ENCODE measurements at regions not wholly inside any gene's neighbourhood (a gene's known extent, or its start where the extent isn't known, plus 50 kb on each side); places are given as distances from the start of the nearest gene placed in this dataset.

DNA sequence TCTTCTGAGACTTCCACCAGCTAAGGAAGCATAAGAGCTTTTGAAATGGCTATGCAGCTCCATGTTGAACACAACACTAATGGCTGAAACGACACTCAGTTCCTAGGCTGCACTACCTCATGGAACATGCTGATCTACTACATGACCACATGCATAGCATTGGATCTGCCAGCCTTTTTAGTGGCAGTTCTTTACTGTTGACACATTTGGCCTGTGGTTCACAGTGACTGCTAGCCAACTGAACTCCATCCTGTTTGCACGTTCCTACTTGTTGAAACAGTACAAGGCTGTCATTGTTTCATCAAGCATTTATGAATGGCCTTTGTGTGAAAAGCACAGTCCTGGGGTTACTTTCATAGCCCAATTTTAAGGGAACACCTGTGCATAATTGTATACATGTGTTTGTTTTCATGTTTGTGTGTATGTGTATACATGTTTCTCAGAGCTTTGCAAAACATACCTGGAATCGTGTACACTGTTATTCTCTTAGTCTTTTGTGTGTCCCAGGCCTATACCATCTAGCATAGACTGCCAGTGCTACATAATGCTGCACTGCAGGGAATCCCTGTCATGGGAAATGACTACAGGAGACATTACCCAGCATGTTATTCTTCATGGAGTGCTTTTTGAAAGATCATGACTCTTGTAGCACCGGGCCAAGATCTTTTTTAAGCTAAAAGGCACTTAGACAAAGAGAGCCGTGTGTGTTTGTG, 179.6 kb upstream of the ESRRG start:
- DNase-seq (ENCODE audit: insufficient read length, low spot score) (no peak), FAIRE-seq (no peak)

GRCh38 chr1:216900116-216900620, 176.9 kb upstream of the ESRRG start:
- FAIRE-seq (no peak), DNase-seq (ENCODE audit: insufficient read length, low spot score) (no peak)

DNA sequence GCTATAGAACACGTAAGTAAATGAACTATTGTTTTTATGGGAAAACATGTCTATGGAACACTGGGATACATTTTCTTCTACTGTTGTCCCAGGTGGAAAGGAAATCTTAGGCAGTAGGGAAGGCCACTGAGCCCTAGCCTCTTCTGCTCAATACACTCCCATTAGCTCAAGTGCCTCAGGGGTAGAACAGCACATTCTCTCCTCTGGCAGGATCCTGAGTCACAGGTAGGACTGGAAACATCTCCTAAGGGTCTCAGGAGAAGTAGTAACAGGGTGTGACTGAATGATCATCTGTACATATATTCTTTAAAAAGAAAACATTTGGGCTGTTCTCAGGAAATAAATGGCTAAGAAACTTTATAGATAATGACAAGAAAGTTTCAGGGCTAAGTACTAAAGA, 175.6 kb upstream of the ESRRG start:
- no peak for DNase-seq (ENCODE audit: insufficient read length, low spot score)
- no peak for FAIRE-seq

- DNase-seq (ENCODE audit: insufficient read length, low spot score) (no peak), FAIRE-seq (no peak)
Measured at GRCh38 chr1:216896146-216896545, 172.9 kb upstream of the ESRRG start.

DNA sequence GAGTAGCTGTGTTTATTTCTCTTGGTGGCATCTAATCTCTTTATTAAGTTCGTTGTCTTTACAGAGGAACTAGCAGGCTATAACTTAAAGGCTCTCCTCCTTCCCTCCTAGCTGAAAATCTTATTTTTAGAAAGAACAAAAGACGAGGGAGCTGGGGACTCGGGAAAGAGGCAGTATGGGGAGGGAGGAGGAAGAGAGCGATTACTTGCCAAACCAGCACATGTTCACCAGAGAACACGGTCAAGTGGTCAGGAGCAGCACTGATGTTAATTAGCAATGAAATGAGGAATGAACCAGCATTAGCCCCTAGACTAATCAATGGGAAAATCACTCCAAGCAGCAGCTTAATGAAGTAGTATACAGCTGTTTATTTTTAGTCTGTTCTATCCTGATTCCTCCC, 171.3 kb upstream of the ESRRG start:
- no peak for FAIRE-seq

GRCh38 chr1:216892581-216893160, 169.4 kb upstream of the ESRRG start:
- FAIRE-seq, result no peak
- no peak for DNase-seq (ENCODE audit: insufficient read length, low spot score)

More for the DNA sequence above, 171.3 kb upstream of the ESRRG start:
- no peak for DNase-seq (ENCODE audit: insufficient read length, low spot score)

DNA sequence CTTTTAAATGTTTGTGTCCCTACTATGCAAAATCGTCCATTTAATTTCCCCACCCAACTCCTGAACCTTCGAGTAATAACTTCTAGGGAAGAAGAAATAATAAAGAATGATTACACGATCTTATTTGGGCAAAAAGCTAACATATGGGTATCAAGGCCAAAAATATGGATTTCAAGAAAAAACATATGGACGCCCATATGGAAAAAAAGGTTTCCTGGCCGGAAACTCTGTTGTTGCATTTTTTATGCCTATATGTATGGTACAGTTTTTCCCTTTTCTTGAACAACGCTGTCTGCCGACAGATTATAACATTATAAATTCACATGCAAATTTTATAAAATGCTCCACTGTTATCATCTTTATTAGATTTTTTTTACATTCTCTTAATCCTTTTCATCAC, 167.6 kb upstream of the ESRRG start:
- FAIRE-seq, result no peak
- no peak for DNase-seq (ENCODE audit: insufficient read length, low spot score)

DNA sequence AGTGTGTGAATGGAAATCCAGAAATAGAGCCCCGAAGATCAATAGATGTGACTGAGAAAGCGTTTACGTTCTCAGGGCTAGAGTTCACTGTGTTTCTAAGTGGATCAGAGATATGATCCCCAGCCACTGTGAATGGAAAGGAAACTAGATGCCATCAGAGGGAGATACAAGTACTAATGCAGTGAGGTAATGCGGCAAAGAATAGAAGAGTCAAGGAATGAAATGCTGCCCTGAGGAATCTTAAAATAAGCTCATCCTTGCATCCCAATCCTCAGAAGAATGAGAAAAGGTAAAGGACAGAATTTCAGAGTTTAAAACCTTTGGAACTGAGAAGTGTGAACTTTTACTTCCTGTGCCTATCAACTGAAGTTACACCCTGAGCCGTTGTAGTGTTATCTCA, 165.5 kb upstream of the ESRRG start:
- FAIRE-seq, result no peak
- DNase-seq (ENCODE audit: insufficient read length, low spot score), result no peak

GRCh38 chr1:216887032-216887431, 163.8 kb upstream of the ESRRG start:
- no peak for DNase-seq (ENCODE audit: insufficient read length, low spot score)
- no peak for FAIRE-seq

DNA sequence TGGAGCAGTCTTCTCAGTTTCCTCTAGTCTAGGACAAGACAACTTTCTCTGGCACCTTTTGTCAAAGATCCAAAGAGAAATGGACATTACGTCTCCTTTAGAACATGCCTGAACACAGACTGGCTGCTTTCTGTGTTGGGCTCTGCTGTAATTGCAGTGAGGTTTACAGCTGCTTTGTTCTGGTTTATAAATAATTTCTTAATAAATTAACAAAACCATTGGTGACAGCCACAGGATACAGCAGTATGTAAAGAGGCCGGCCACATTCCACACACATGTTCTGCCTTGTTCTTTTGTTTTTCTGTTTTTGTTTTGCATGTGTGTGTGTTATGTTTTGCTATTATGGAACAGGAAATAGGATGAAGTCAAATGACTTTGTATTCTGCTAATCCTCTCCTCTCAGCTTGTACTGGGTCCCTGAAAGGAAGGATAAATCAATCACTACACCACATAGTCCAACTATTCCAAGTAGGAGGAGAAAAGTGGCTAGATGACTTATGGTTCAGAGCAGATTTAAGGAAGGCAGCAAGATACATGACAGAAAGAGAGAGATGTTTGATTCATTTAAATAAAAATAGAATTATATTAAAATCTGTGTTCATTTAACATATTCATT, 161.5 kb upstream of the ESRRG start:
- DNase-seq (ENCODE audit: insufficient read length, low spot score) (no peak), FAIRE-seq (no peak)

DNA sequence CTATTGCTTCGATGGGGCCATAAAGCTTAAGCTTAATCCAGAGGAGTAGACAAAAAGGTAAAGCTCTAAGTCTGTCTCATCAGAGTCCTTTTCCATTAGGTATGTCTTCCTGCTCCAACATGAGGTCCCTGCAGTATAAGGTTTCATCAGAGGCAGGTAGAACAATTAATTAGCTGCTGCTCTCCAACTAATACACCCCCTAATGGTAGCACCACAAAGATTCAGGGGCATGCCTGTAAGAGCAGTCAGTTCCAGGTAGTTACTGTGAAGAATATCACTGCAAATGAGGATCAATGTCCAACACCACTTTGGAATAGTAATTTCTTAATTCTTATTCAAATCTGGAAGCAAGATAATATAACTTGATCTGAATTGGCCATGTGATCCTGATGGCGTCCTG, 160.3 kb upstream of the ESRRG start:
- no peak for DNase-seq (ENCODE audit: insufficient read length, low spot score)
- FAIRE-seq, result no peak

DNA sequence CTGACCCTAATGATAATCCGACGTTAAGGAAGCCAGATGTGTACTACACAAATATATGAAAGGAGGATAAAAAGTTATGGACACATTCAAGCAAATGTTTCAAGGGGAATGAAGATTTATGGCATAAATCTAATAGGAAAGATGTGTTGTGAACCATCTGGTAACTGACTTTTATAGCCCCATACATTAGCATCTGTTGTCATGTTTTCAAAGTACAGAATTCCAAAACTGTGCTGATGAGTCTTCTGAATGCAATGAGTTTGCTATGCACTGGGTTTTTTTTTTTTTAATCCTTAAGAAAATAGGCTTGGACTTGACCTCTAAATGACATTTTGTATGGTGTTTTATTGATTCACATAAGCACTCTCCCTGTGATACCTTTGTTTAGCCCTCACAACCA, 158.5 kb upstream of the ESRRG start:
- FAIRE-seq (no peak), DNase-seq (ENCODE audit: insufficient read length, low spot score) (no peak)

DNA sequence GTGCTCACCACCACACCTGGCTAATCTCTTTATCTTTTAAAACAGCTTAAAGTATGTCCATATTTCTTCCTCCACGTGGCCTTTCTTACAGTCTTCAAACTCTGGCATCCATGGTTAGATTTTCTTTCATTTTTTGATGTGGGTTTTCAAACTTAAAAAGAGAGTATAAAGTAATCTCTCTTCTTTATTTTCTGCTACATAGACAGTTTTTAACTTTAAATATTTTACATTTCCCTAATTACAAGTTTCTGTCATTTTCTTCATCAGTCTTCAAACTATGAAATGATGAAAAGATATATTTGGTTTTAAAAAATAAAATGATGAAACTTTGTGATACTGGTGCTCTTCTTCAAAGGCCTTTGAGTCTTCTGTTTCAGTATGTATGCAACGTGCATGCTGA, 143.5 kb upstream of the ESRRG start:
- DNase-seq (ENCODE audit: insufficient read length, low spot score) (no peak), FAIRE-seq (no peak)

DNA sequence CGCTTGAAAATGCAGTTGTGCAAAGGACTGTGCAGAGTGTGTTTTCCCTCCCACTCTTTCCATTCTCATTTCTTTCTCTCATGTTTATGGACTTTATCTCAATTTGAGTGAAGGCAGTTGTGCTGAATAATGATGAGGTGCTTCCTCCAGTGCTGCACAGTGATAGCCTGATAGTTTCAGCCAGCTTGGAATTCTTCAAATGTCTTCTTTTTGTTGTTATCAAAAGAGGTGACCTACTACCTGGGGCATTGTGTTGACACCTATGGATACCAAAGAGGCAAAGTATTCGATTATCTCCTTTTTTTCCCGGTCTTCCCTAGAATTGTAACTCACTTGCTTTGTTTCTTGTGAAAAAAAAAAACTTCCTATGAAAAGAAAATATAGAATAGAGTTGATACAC, 132.6 kb upstream of the ESRRG start:
- FAIRE-seq (no peak), DNase-seq (ENCODE audit: insufficient read length, low spot score) (no peak)

- DNase-seq (ENCODE audit: insufficient read length, low spot score) (no peak), FAIRE-seq (no peak)
Measured at GRCh38 chr1:216854836-216855484, 131.7 kb upstream of the ESRRG start.

DNA sequence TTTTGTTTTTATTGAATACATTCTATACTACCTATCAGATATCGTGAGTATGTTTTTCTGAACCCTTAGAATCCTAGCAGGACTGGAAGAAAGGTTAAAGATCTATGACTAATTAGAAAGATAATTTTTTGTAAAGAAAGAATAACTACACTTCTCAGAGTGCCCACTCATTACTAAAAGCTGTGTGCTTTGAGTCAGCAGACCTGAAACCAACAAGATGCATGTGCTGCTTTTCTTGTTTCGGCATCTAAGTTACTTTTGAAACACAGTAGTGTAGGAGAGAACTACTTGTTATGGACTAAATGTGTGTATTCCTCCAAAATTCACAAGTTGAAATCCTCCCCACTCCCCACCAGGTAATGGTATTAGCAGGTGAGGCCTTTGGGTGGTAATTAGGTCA, 127.8 kb upstream of the ESRRG start:
- no peak for FAIRE-seq
- no peak for DNase-seq (ENCODE audit: insufficient read length, low spot score)

- no peak for DNase-seq (ENCODE audit: insufficient read length, low spot score)
- FAIRE-seq, result no peak
Measured at GRCh38 chr1:216849146-216849545, 125.9 kb upstream of the ESRRG start.

GRCh38 chr1:216847397-216848036, 124.3 kb upstream of the ESRRG start:
- DNase-seq (ENCODE audit: insufficient read length, low spot score) (no peak), FAIRE-seq (no peak)

DNA sequence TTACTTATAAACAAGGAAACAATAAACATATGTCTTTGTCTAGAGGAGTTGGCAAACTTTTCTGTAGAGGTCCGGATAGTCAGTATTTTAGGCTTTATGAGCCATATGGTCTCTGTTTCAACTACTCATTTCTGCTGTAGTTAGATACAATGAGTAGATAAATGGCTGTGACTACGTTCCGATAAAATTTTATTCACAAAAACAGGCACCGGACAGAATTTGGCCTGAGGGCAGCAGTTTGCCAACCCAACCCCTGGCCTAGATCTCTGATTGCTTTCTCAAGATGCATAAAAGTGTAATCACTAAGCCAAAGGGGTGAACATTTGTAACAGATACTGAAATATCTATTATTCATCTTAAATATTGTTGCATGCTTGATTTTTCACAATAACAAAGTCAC, 123.1 kb upstream of the ESRRG start:
- FAIRE-seq (no peak), DNase-seq (ENCODE audit: insufficient read length, low spot score) (no peak)

DNA sequence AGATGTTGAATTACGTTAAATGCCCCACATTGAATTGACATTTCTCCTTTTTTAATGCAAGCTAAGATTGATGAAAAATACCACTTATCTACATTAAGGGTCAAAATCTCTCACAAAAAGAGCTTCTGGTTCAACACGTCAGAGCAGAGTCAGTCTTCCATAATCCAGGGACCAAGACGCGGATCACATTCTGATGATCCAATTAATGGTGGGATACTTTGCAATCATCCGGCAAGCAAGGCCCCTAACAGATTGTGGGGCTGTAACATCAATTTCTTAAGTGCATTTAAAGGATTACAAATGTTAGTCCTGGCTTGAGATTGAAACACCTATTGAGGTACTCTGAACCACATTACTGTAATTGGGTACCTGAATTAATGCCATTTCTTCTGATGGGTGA, 120.2 kb upstream of the ESRRG start:
- DNase-seq (ENCODE audit: insufficient read length, low spot score) (no peak), FAIRE-seq (no peak)

- FAIRE-seq, result no peak
- DNase-seq (ENCODE audit: insufficient read length, low spot score), result no peak
Measured at GRCh38 chr1:216841165-216841564, 117.9 kb upstream of the ESRRG start.
